HCT116 (cell line): ENCODE measurements at regions not wholly inside any gene's neighbourhood (a gene's known extent, or its start where the extent isn't known, plus 50 kb on each side); places are given as distances from the start of the nearest gene placed in this dataset.
"Not testable (repeated sequence)": the region's sequence is repeated elsewhere in the genome, so short reads cannot be mapped to it uniquely, and the experiment has no call there.

Source experiments
- ATF3 ChIP-seq: IDR thresholded peaks from 2 replicates; pipeline ENCODE4 v1.6.1; 2012
- CEBPB ChIP-seq: IDR thresholded peaks from 2 replicates; pipeline ENCODE4 v1.6.1; 2012; ENCODE audit warnings: low read depth
- CTCF ChIP-seq, 3 experiments: fragments of 200-600 bp in 1 of 3; sonication (generic) in 1 of 3; IDR thresholded peaks in 2 of 3; conservative IDR thresholded peaks in 1 of 3; 2 replicates each; pipeline ENCODE4 v1.5.1; 2012 to 2017; ENCODE audit warnings: low read depth in 2 of 3, low read length in 2 of 3, antibody characterized with exemption in 1 of 3, borderline replicate concordance in 1 of 3, control low read depth in 1 of 3, mild to moderate bottlenecking in 1 of 3, mixed read lengths in 1 of 3, mixed run types in 1 of 3, moderate library complexity in 1 of 3; ENCODE audit not compliant: insufficient read depth in 1 of 3
- EZH2 ChIP-seq: fragments of 200-600 bp; sonication (generic); IDR thresholded peaks from 2 replicates; pipeline ENCODE4 v1.6.1; 2017; ENCODE audit warnings: antibody characterized with exemption, mixed run types
- EZH2phosphoT487 ChIP-seq: fragments of 200-600 bp; IDR thresholded peaks from 2 replicates; pipeline ENCODE4 v1.6.1; 2018; ENCODE audit warnings: antibody characterized with exemption, borderline replicate concordance
- FOSL1 ChIP-seq: IDR thresholded peaks from 2 replicates; pipeline ENCODE4 v1.6.1; 2012; ENCODE audit warnings: low read depth
- POLR2A ChIP-seq: IDR thresholded peaks from 2 replicates; pipeline ENCODE4 v1.7.0; 2011; ENCODE audit warnings: borderline replicate concordance; ENCODE audit not compliant: insufficient read depth, insufficient read length; ENCODE audit errors: extremely low read depth
- POLR2AphosphoS5 ChIP-seq: IDR thresholded peaks from 2 replicates; pipeline ENCODE4 v1.6.1; 2011; ENCODE audit warnings: mild to moderate bottlenecking, low read depth, low read length, moderate library complexity
- RAD21 ChIP-seq: IDR thresholded peaks from 2 replicates; pipeline ENCODE4 v1.6.1; 2012; ENCODE audit warnings: low read depth, mild to moderate bottlenecking
- REST ChIP-seq: IDR thresholded peaks from 2 replicates; pipeline ENCODE4 v1.6.1; 2012; ENCODE audit warnings: low read depth
- SIN3A ChIP-seq: IDR thresholded peaks from 2 replicates; pipeline ENCODE4 v1.6.1; 2012; ENCODE audit warnings: low read depth
- SRF ChIP-seq: IDR thresholded peaks from 2 replicates; pipeline ENCODE4 v1.6.1; 2012; ENCODE audit warnings: low read depth
- ZBTB33 ChIP-seq: IDR thresholded peaks from 2 replicates; pipeline ENCODE4 v1.6.1; 2011; ENCODE audit warnings: mild to moderate bottlenecking, low read length, moderate library complexity; ENCODE audit not compliant: insufficient replicate concordance; ENCODE audit errors: extremely low read depth

- not testable (repeated sequence) for TF ChIP-seq SIN3A; RAD21; EZH2phosphoT487; CTCF (IDR thresholded peaks at IDR 0.05 in 2 of 3, conservative IDR thresholded peaks at IDR 0.05 in 1 of 3; ENCODE audit: borderline replicate concordance in 1 of 3, insufficient read depth in 1 of 3, low read depth in 2 of 3, low read length in 2 of 3); EZH2; POLR2AphosphoS5; POLR2A; REST; ATF3; FOSL1; ZBTB33; SRF; CEBPB
Measured at GRCh38 chr13:18195365-18195678, 986.3 kb downstream of the TUBA3C start.
